ENCODE measurements at regions not wholly inside any gene's neighbourhood (a gene's known extent, or its start where the extent isn't known, plus 50 kb on each side); places are given as distances from the start of the nearest gene placed in this dataset.

GRCh38 chr4:114052227-114052626 is 72.8 kb upstream of the ARSJ start:
- DNase-seq (ENCODE audit: insufficient read length, low spot score) (no peak), FAIRE-seq (no peak)
- TF ChIP-seq PAX5 (IDR thresholded peaks at IDR 0.05; ENCODE audit: insufficient read depth, low read length, severe bottlenecking) (no peak), POU2F2 (IDR thresholded peaks at IDR 0.05; ENCODE audit: low read depth, low read length) (no peak), SPI1 (IDR thresholded peaks at IDR 0.05; ENCODE audit: low read depth, low read length) (no peak), POLR2AphosphoS5 (IDR thresholded peaks at IDR 0.05; ENCODE audit: low read depth, low read length) (no peak), POLR2A (IDR thresholded peaks at IDR 0.05; ENCODE audit: low read depth, low read length) (no peak), TAF1 (IDR thresholded peaks at IDR 0.05; ENCODE audit: low read depth, low read length) (no peak)

- no peak for FAIRE-seq
- no peak for DNase-seq (ENCODE audit: insufficient read length, low spot score)
Observed at GRCh38 chr4:114056599-114056998, 77.2 kb upstream of the ARSJ start.

GRCh38 chr4:114057746-114058145 is 78.3 kb upstream of the ARSJ start:
- TF ChIP-seq SPI1 (IDR thresholded peaks at IDR 0.05; ENCODE audit: low read depth, low read length) (no peak), POU2F2 (IDR thresholded peaks at IDR 0.05; ENCODE audit: low read depth, low read length) (no peak), TAF1 (IDR thresholded peaks at IDR 0.05; ENCODE audit: low read depth, low read length) (no peak), PAX5 (IDR thresholded peaks at IDR 0.05; ENCODE audit: insufficient read depth, low read length, severe bottlenecking) (no peak), POLR2A (IDR thresholded peaks at IDR 0.05; ENCODE audit: low read depth, low read length) (no peak), POLR2AphosphoS5 (IDR thresholded peaks at IDR 0.05; ENCODE audit: low read depth, low read length) (no peak)
- FAIRE-seq (no peak), DNase-seq (ENCODE audit: insufficient read length, low spot score) (no peak)

More at GRCh38 chr4:114056599-114056998, 77.2 kb upstream of the ARSJ start:
- TF ChIP-seq POLR2A (IDR thresholded peaks at IDR 0.05; ENCODE audit: low read depth, low read length) (no peak), TAF1 (IDR thresholded peaks at IDR 0.05; ENCODE audit: low read depth, low read length) (no peak), SPI1 (IDR thresholded peaks at IDR 0.05; ENCODE audit: low read depth, low read length) (no peak), POU2F2 (IDR thresholded peaks at IDR 0.05; ENCODE audit: low read depth, low read length) (no peak), PAX5 (IDR thresholded peaks at IDR 0.05; ENCODE audit: insufficient read depth, low read length, severe bottlenecking) (no peak), POLR2AphosphoS5 (IDR thresholded peaks at IDR 0.05; ENCODE audit: low read depth, low read length) (no peak)

- TF ChIP-seq POU2F2 (IDR thresholded peaks at IDR 0.05; ENCODE audit: low read depth, low read length) (no peak), POLR2A (IDR thresholded peaks at IDR 0.05; ENCODE audit: low read depth, low read length) (no peak), TAF1 (IDR thresholded peaks at IDR 0.05; ENCODE audit: low read depth, low read length) (no peak), SPI1 (IDR thresholded peaks at IDR 0.05; ENCODE audit: low read depth, low read length) (no peak), POLR2AphosphoS5 (IDR thresholded peaks at IDR 0.05; ENCODE audit: low read depth, low read length) (no peak), PAX5 (IDR thresholded peaks at IDR 0.05; ENCODE audit: insufficient read depth, low read length, severe bottlenecking) (no peak)
- FAIRE-seq (no peak), DNase-seq (ENCODE audit: insufficient read length, low spot score) (no peak)
Observed at GRCh38 chr4:114062499-114062898, 83.1 kb upstream of the ARSJ start.

GRCh38 chr4:114072781-114073180 is 93.3 kb upstream of the ARSJ start:
- no peak for TF ChIP-seq SPI1 (IDR thresholded peaks at IDR 0.05; ENCODE audit: low read depth, low read length)
- no peak for TF ChIP-seq POLR2A (IDR thresholded peaks at IDR 0.05; ENCODE audit: low read depth, low read length)
- no peak for TF ChIP-seq PAX5 (IDR thresholded peaks at IDR 0.05; ENCODE audit: insufficient read depth, low read length, severe bottlenecking)
- TF ChIP-seq POLR2AphosphoS5 (IDR thresholded peaks at IDR 0.05; ENCODE audit: low read depth, low read length), result no peak
- TF ChIP-seq POU2F2 (IDR thresholded peaks at IDR 0.05; ENCODE audit: low read depth, low read length), result no peak
- TF ChIP-seq TAF1 (IDR thresholded peaks at IDR 0.05; ENCODE audit: low read depth, low read length), result no peak
- no peak for DNase-seq (ENCODE audit: insufficient read length, low spot score)
- no peak for FAIRE-seq

GRCh38 chr4:114076899-114077570 is 97.6 kb upstream of the ARSJ start:
- TF ChIP-seq TAF1 (IDR thresholded peaks at IDR 0.05; ENCODE audit: low read depth, low read length), result no peak
- TF ChIP-seq POU2F2 (IDR thresholded peaks at IDR 0.05; ENCODE audit: low read depth, low read length), result no peak
- FAIRE-seq, result no peak
- no peak for DNase-seq (ENCODE audit: insufficient read length, low spot score)

- DNase-seq (ENCODE audit: insufficient read length, low spot score) (no peak), FAIRE-seq (no peak)
- no peak for TF ChIP-seq SPI1 (IDR thresholded peaks at IDR 0.05; ENCODE audit: low read depth, low read length)
- no peak for TF ChIP-seq TAF1 (IDR thresholded peaks at IDR 0.05; ENCODE audit: low read depth, low read length)
- no peak for TF ChIP-seq POLR2AphosphoS5 (IDR thresholded peaks at IDR 0.05; ENCODE audit: low read depth, low read length)
- no peak for TF ChIP-seq POU2F2 (IDR thresholded peaks at IDR 0.05; ENCODE audit: low read depth, low read length)
- no peak for TF ChIP-seq POLR2A (IDR thresholded peaks at IDR 0.05; ENCODE audit: low read depth, low read length)
- no peak for TF ChIP-seq PAX5 (IDR thresholded peaks at IDR 0.05; ENCODE audit: insufficient read depth, low read length, severe bottlenecking)
Observed at GRCh38 chr4:114077610-114078009, 98.2 kb upstream of the ARSJ start.

- TF ChIP-seq POLR2A (IDR thresholded peaks at IDR 0.05; ENCODE audit: low read depth, low read length) (no peak), TAF1 (IDR thresholded peaks at IDR 0.05; ENCODE audit: low read depth, low read length) (no peak), POU2F2 (IDR thresholded peaks at IDR 0.05; ENCODE audit: low read depth, low read length) (no peak), PAX5 (IDR thresholded peaks at IDR 0.05; ENCODE audit: insufficient read depth, low read length, severe bottlenecking) (no peak), POLR2AphosphoS5 (IDR thresholded peaks at IDR 0.05; ENCODE audit: low read depth, low read length) (no peak), SPI1 (IDR thresholded peaks at IDR 0.05; ENCODE audit: low read depth, low read length) (no peak)
- DNase-seq (ENCODE audit: insufficient read length, low spot score), result no peak
- FAIRE-seq, result no peak
Observed at GRCh38 chr4:114078636-114079035, 99.2 kb upstream of the ARSJ start.

GRCh38 chr4:114081783-114082182 is 102.3 kb upstream of the ARSJ start:
- no peak for DNase-seq (ENCODE audit: insufficient read length, low spot score)
- TF ChIP-seq SPI1 (IDR thresholded peaks at IDR 0.05; ENCODE audit: low read depth, low read length) (no peak), POLR2A (IDR thresholded peaks at IDR 0.05; ENCODE audit: low read depth, low read length) (no peak), POU2F2 (IDR thresholded peaks at IDR 0.05; ENCODE audit: low read depth, low read length) (no peak), PAX5 (IDR thresholded peaks at IDR 0.05; ENCODE audit: insufficient read depth, low read length, severe bottlenecking) (no peak), TAF1 (IDR thresholded peaks at IDR 0.05; ENCODE audit: low read depth, low read length) (no peak), POLR2AphosphoS5 (IDR thresholded peaks at IDR 0.05; ENCODE audit: low read depth, low read length) (no peak)
- FAIRE-seq, result no peak

- DNase-seq (ENCODE audit: insufficient read length, low spot score), result no peak
- TF ChIP-seq POLR2AphosphoS5 (IDR thresholded peaks at IDR 0.05; ENCODE audit: low read depth, low read length), result no peak
- no peak for TF ChIP-seq POLR2A (IDR thresholded peaks at IDR 0.05; ENCODE audit: low read depth, low read length)
- no peak for TF ChIP-seq PAX5 (IDR thresholded peaks at IDR 0.05; ENCODE audit: insufficient read depth, low read length, severe bottlenecking)
- no peak for TF ChIP-seq SPI1 (IDR thresholded peaks at IDR 0.05; ENCODE audit: low read depth, low read length)
- TF ChIP-seq TAF1 (IDR thresholded peaks at IDR 0.05; ENCODE audit: low read depth, low read length), result no peak
- TF ChIP-seq POU2F2 (IDR thresholded peaks at IDR 0.05; ENCODE audit: low read depth, low read length), result no peak
Observed at GRCh38 chr4:114082348-114082747, 102.9 kb upstream of the ARSJ start.

More at GRCh38 chr4:114082348-114082747, 102.9 kb upstream of the ARSJ start:
- no peak for FAIRE-seq

Measured in GM12891 (cell line).